Brain microvascular endothelial cell (primary cell): ENCODE measurements at regions not wholly inside any gene's neighbourhood (a gene's known extent, or its start where the extent isn't known, plus 50 kb on each side); places are given as distances from the start of the nearest gene placed in this dataset.
"Not testable (repeated sequence)": the region's sequence is repeated elsewhere in the genome, so short reads cannot be mapped to it uniquely, and the experiment has no call there.

Experiments
- DNase-seq: peaks from one replicate; pipeline ENCODE4 v3.0.0-alpha.2; 2020
- H3K27ac ChIP-seq: fragments of 250-450 bp; sonication (Bioruptor Pico); 2 replicates; pipeline ENCODE4 v1.5.1; 2020; ENCODE audit warnings: mild to moderate bottlenecking, moderate library complexity
- H3K27me3 ChIP-seq: fragments of 250-450 bp; sonication (Bioruptor Pico); replicated peaks from 2 replicates; pipeline ENCODE4 v1.5.1; 2020; ENCODE audit warnings: mild to moderate bottlenecking
- H3K36me3 ChIP-seq: fragments of 250-450 bp; sonication (Bioruptor Pico); replicated peaks from 2 replicates; pipeline ENCODE4 v1.5.1; 2020; ENCODE audit warnings: mild to moderate bottlenecking
- H3K4me3 ChIP-seq: 2 replicates; pipeline ENCODE4 v1.5.1; 2011; ENCODE audit warnings: low read depth, mild to moderate bottlenecking, control low read depth, low read length, moderate library complexity
- in situ Hi-C: cut with HindIII; loops from 2 replicates; pipeline ENCODE4 v1.10.0; 2017; ENCODE audit warnings: low sequenced_read_pairs, low pct_ligation_motif_present
- TF ChIP-seq, protein P1 (sequence below): IDR thresholded peaks from 2 replicates; pipeline ENCODE4 v1.5.1; 2011; ENCODE audit warnings: low read depth, mild to moderate bottlenecking, moderate library complexity, low read length, control low read depth, inconsistent platforms; ENCODE audit errors: missing control alignments

DNA sequence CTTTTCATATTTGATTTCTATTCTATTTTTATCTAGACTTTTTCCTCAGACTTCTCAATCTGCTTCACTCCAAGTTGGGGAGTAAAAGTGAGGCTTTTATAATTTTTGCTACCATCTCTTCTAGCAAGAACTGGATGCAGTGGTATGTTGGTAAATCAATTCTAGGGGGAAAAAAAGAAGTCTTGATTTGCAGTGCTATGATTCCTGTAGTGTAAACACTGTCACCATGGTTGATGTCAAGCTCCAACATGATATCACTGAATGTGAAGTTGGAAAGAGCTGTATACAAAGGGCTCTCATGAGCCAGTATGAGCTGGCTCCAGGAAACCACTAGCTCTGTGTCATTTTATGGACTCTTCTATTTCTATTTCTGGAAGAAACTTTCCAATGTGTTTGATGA, 439.2 kb downstream of the NTRK2 start:
- no peak for DNase-seq
- TF ChIP-seq, protein P1, sequence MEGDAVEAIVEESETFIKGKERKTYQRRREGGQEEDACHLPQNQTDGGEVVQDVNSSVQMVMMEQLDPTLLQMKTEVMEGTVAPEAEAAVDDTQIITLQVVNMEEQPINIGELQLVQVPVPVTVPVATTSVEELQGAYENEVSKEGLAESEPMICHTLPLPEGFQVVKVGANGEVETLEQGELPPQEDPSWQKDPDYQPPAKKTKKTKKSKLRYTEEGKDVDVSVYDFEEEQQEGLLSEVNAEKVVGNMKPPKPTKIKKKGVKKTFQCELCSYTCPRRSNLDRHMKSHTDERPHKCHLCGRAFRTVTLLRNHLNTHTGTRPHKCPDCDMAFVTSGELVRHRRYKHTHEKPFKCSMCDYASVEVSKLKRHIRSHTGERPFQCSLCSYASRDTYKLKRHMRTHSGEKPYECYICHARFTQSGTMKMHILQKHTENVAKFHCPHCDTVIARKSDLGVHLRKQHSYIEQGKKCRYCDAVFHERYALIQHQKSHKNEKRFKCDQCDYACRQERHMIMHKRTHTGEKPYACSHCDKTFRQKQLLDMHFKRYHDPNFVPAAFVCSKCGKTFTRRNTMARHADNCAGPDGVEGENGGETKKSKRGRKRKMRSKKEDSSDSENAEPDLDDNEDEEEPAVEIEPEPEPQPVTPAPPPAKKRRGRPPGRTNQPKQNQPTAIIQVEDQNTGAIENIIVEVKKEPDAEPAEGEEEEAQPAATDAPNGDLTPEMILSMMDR, result no peak
- no peaks in the 10 kb centered on the region for H3K36me3 ChIP-seq
- H3K4me3 ChIP-seq, result no peak overlapping the region
- H3K27me3 ChIP-seq, result no peaks in the 10 kb centered on the region
- no peak overlapping the region for H3K27ac ChIP-seq
- in situ Hi-C loops, result no loop called here

DNA sequence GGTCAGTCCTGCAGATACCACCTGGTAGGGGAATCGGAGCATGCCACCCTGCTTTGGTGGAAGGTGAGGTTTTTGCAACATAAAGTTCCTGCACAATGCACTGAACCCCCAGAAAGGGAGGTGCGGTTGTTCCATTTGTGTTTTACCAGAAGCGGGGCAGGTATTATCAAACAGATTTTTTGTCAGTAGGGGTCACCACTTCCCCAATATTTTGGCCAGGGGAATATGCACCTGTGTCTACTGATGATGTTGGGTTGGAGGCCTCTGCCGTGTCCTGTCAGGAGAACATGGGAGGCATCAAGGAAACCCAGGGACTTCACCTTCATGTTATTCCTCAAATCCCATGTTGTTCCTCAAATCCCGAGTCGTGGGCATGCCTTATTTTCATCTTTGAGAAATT, 438.7 kb downstream of the NTRK2 start:
- in situ Hi-C loops, result no loop called here
- TF ChIP-seq, protein P1, result no peak
- Histone ChIP-seq H3K36me3 (no peaks in the 10 kb centered on the region), H3K27me3 (no peaks in the 10 kb centered on the region), H3K4me3 (no peak overlapping the region), H3K27ac (no peak overlapping the region)
- DNase-seq, result no peak

DNA sequence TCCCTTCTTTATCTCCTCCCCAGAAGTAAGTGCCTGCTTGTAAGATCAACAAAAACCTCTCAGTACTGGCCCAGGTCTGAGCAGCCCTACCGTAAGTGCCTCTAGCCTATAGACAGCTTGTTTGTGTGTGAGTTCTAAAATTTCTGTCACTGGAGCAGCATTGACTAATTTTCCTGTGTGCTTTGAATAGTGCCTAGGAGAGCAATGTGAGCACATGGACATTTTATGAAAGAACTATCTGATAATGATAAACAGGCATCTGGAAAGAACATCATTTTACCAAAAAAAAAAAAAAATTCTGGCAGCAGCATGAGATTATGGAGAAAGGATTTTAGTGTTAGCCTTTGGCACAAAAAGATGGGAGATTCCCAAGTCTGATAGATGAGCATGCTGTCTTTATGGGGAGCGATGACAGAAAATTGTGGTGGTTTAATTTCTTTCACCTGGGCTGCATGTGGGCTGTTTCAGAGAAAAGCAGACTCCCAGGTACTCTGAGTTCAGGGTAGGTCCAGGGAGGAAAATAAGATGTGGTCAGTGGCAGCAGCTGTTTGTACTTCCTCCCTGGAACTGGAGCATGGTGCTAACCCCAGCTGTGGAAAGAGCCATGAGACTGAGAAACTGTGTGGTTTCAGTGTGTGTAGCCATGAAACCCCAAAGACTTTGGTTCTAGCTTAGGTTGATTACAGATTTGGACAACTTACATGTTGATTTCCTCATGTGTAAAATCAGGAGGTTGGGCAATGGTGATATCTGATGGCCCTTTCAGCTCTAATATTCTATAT, 419.9 kb downstream of the NTRK2 start:
- H3K27ac ChIP-seq, result no peak overlapping the region
- in situ Hi-C loops, result no loop called here
- H3K36me3 ChIP-seq, result no peaks in the 10 kb centered on the region
- no peak for DNase-seq
- H3K27me3 ChIP-seq, result no peaks in the 10 kb centered on the region
- no peak overlapping the region for H3K4me3 ChIP-seq
- TF ChIP-seq, protein P1, result no peak

DNA sequence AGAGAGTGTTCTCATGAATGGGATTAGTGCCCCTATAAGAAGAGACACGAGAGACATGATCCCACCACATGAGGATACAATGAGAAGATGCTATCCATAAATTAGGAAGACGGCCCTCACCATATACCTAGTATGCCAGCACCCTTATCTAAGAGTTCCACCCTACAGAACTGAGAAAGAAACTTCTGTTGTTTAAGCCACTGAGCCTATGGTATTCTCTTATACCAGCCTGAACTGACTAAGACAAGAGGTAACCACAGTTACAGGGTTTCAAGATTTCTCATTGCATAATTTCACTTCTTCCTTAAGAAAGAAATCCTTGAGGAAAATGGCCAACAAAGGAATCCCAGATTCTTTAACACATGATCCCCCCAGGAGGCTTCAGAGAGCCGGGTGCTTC, 412.4 kb downstream of the NTRK2 start:
- Histone ChIP-seq H3K27ac (no peak overlapping the region), H3K27me3 (no peaks in the 10 kb centered on the region), H3K36me3 (no peaks in the 10 kb centered on the region), H3K4me3 (no peak overlapping the region)
- no peak for DNase-seq
- TF ChIP-seq, protein P1, result no peak
- in situ Hi-C loops, result no loop called here

DNA sequence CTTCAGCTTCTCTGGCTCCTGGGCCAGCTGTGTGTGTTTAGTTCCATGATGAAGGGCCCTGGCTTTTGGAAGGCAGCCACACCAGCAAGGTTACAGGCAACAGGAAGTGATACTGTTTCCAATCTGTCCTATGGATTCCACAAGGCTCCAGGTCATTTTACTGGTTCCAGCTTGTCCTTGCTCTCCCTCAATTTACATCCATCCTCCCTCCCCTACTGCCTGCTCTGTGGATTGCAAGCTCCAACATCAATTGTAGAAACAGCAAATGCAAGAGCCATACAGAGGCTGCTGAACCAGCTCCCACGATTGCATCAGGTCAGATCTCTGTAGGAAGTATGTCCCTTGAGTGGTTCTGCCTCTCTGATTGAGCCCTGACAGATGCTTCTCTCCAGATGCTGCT, 409.8 kb downstream of the NTRK2 start:
- Histone ChIP-seq H3K27ac (no peak overlapping the region), H3K36me3 (no peaks in the 10 kb centered on the region), H3K27me3 (no peaks in the 10 kb centered on the region), H3K4me3 (no peak overlapping the region)
- no peak for DNase-seq
- TF ChIP-seq, protein P1, result no peak
- in situ Hi-C loops, result no loop called here

DNA sequence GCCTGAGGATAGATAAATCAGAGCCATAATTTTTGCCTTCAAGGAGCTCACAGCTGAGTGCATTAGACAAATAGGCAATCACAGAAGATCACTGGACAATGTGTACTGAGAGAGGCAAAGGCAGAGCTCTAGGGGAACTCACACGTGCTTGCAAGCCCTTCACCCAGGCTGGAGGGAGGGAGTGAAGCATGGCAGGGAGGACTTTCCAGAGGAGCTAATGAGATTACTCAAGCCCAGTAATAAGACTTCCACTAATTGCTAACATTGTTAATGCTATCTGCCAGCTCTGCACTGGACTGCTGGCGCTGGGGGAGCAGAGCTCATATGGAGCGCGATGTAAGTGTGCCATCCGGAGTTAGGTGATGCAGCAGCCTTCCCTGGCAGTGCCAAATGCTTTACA, 408.4 kb downstream of the NTRK2 start:
- no peak overlapping the region for H3K27ac ChIP-seq
- TF ChIP-seq, protein P1, result no peak
- H3K27me3 ChIP-seq, result no peaks in the 10 kb centered on the region
- no peak overlapping the region for H3K4me3 ChIP-seq
- in situ Hi-C loops, result no loop called here
- DNase-seq, result no peak
- no peaks in the 10 kb centered on the region for H3K36me3 ChIP-seq

DNA sequence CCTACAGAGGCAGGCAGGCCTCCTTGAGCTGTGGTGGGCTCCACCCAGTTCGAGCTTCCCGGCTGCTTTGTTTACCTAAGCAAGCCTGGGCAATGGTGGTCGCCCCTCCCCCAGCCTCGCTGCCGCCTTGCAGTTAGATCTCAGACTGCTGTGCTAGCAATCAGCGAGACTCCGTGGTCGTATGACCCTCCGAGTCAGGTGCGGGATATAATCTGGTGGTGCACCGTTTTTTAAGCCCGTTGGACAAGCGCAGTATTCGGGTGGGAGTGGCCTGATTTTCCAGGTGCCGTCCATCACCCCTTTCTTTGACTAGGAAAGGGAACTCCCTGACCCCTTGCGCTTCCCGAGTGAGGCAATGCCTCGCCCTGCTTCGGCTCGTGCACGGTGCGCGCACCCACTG, 407.6 kb downstream of the NTRK2 start:
- H3K27ac ChIP-seq, DNase-seq, H3K4me3 ChIP-seq, H3K36me3 ChIP-seq, H3K27me3 ChIP-seq, in situ Hi-C loops: not testable (repeated sequence)
